ENCODE measurements at regions not wholly inside any gene's neighbourhood (a gene's known extent, or its start where the extent isn't known, plus 50 kb on each side); places are given as distances from the start of the nearest gene placed in this dataset.

GRCh38 chrX:42462917-42463316, 315.0 kb downstream of the PPP1R2C start:
- TF ChIP-seq ZFX (IDR thresholded peaks at IDR 0.05; ENCODE audit: borderline replicate concordance) (no peak), CTCF (IDR thresholded peaks at IDR 0.05) (no peak)
- H3K27ac ChIP-seq, result no peak overlapping the region

- no peak for TF ChIP-seq ZFX (IDR thresholded peaks at IDR 0.05; ENCODE audit: borderline replicate concordance)
- H3K27ac ChIP-seq, result no peak overlapping the region
Measured at GRCh38 chrX:42460706-42461105, 317.3 kb downstream of the PPP1R2C start.

- TF ChIP-seq ZFX (IDR thresholded peaks at IDR 0.05; ENCODE audit: borderline replicate concordance) (no peak), CTCF (IDR thresholded peaks at IDR 0.05) (no peak)
- 0 out of 2 replicates have a peak overlapping the region, but pooled peaks have one; percentile 15 for H3K27ac ChIP-seq
Measured at GRCh38 chrX:42459735-42460134, 318.2 kb downstream of the PPP1R2C start.

- peak overlapping the region; percentile 38 for H3K27ac ChIP-seq
- TF ChIP-seq CTCF (IDR thresholded peaks at IDR 0.05), result no peak
- no peak for TF ChIP-seq ZFX (IDR thresholded peaks at IDR 0.05; ENCODE audit: borderline replicate concordance)
Measured at GRCh38 chrX:42456176-42456700, 321.7 kb downstream of the PPP1R2C start.

DNA sequence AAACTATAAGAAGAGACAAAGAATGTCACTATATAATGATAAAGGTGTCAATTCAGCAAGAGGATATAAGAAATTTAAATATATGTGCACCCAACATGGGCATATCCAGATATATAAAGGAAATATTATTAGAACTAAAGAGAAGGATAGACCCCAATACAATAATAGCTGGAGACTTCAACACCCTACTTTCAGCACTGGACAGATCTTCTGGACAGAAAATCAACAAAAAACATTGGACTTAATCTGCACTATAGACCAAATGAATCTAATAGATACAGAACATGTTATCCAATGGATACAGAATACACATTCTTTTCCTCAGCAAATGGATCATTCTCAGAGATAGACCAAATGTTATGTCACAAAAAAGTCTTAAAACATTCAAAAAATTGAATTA, 327.7 kb downstream of the PPP1R2C start:
- TF ChIP-seq CTCF (IDR thresholded peaks at IDR 0.05) (no peak), ZFX (IDR thresholded peaks at IDR 0.05; ENCODE audit: borderline replicate concordance) (no peak)
- no peak overlapping the region for H3K27ac ChIP-seq

GRCh38 chrX:42443267-42443666, 334.7 kb downstream of the PPP1R2C start:
- no peak overlapping the region for H3K27ac ChIP-seq
- TF ChIP-seq CTCF (IDR thresholded peaks at IDR 0.05) (no peak), ZFX (IDR thresholded peaks at IDR 0.05; ENCODE audit: borderline replicate concordance) (no peak)

DNA sequence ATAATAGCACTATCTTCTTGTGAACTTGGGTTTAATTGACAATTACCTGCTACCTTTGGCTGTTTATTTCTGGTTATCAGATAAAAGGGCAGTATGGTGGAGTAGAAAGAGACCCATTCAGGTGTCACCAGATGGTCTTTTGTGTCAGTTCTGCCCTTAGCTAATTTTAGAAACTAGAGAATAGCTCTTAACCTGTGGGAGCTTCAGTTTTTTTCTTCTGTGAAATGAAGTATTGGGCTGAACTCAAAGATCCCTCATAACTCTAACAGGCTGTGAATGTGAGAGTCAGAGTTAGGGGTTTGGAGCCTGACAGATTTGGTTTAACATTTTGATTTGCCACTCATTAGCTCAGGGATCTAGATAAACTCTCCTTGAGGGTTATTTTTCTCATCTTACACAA, 335.2 kb downstream of the PPP1R2C start:
- TF ChIP-seq CTCF (IDR thresholded peaks at IDR 0.05) (no peak), ZFX (IDR thresholded peaks at IDR 0.05; ENCODE audit: borderline replicate concordance) (no peak)
- no peak overlapping the region for H3K27ac ChIP-seq

DNA sequence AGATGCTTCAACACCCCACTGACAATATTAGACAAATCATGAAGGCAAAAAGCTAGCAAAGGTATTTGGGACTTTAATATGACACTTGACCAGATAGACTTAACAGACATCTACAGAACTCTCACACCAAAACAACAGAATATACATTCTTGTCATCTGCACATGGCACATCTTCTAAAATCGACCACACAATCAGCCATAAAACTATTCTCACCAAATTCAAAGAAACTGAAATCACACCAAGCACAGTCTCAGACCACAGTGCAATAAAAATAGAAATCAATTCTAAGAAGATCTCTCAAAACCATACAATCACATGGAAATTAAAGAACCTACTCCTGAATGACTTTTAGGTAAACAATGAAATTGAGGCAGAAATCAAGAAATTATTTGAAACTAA, 340.8 kb downstream of the PPP1R2C start:
- TF ChIP-seq CTCF (IDR thresholded peaks at IDR 0.05) (no peak), ZFX (IDR thresholded peaks at IDR 0.05; ENCODE audit: borderline replicate concordance) (no peak)
- H3K27ac ChIP-seq, result no peak overlapping the region

Measured in 22Rv1 (cell line).